Activated naive CD4-positive, alpha-beta T cell treated with Interleukin-2 at 50 U/mL for 16 hours (primary cell): ENCODE measurements at regions not wholly inside any gene's neighbourhood (a gene's known extent, or its start where the extent isn't known, plus 50 kb on each side); places are given as distances from the start of the nearest gene placed in this dataset.

Source experiments
- DNase-seq: peaks from one replicate; pipeline ENCODE4 v3.0.0-alpha.2; 2020

- no peak for DNase-seq
Measured at GRCh38 chr2:168340931-168341330, 93.5 kb upstream of the STK39 start.

- no peak for DNase-seq
Measured at GRCh38 chr2:168343586-168343985, 96.2 kb upstream of the STK39 start.

- DNase-seq = no peak
Measured at GRCh38 chr2:168344706-168345105, 97.3 kb upstream of the STK39 start.

GRCh38 chr2:168345601-168346000 is 98.2 kb upstream of the STK39 start:
- no peak for DNase-seq

GRCh38 chr2:168346725-168347477 is 99.5 kb upstream of the STK39 start:
- DNase-seq = peak; percentile 66

GRCh38 chr2:168348076-168348475 is 100.7 kb upstream of the STK39 start:
- no peak for DNase-seq

GRCh38 chr2:168350380-168350779 is 103.0 kb upstream of the STK39 start:
- no peak for DNase-seq

- no peak for DNase-seq
Measured at GRCh38 chr2:168353251-168353650, 102.8 kb upstream of the CERS6 start.

- no peak for DNase-seq
Measured at GRCh38 chr2:168354499-168354898, 101.6 kb upstream of the CERS6 start.

- no peak for DNase-seq
Measured at GRCh38 chr2:168355121-168355520, 101.0 kb upstream of the CERS6 start.

- DNase-seq = no peak
Measured at GRCh38 chr2:168355779-168356476, 100.1 kb upstream of the CERS6 start.

GRCh38 chr2:168356477-168356835 is 99.6 kb upstream of the CERS6 start:
- DNase-seq = no peak

- DNase-seq = no peak
Measured at GRCh38 chr2:168357797-168358472, 98.1 kb upstream of the CERS6 start.

GRCh38 chr2:168359082-168359481 is 97.0 kb upstream of the CERS6 start:
- no peak for DNase-seq

- DNase-seq = no peak
Measured at GRCh38 chr2:168363347-168364092, 92.6 kb upstream of the CERS6 start.

GRCh38 chr2:168365094-168365621 is 90.9 kb upstream of the CERS6 start:
- no peak for DNase-seq

GRCh38 chr2:168369031-168369430 is 87.0 kb upstream of the CERS6 start:
- DNase-seq = no peak

- DNase-seq = no peak
Measured at GRCh38 chr2:168371273-168372019, 84.6 kb upstream of the CERS6 start.

GRCh38 chr2:168373468-168373867 is 82.6 kb upstream of the CERS6 start:
- no peak for DNase-seq

- no peak for DNase-seq
Measured at GRCh38 chr2:168375195-168375798, 80.8 kb upstream of the CERS6 start.

- no peak for DNase-seq
Measured at GRCh38 chr2:168378960-168379669, 77.0 kb upstream of the CERS6 start.
